BLaER1 treated with 17β-estradiol and CSF1 and Interleukin-3, amounts not matched to agents 10 nM and 100 nM (cell line): ENCODE measurements at regions not wholly inside any gene's neighbourhood (a gene's known extent, or its start where the extent isn't known, plus 50 kb on each side); places are given as distances from the start of the nearest gene placed in this dataset.

Source experiments
- H3K27ac ChIP-seq, 11 experiments: shearing (Covaris generic); formaldehyde crosslinking; 2 replicates each; pipeline ENCODE4 v1.8.1; 2022
- H3K27me3 ChIP-seq, 11 experiments: shearing (Covaris generic); formaldehyde crosslinking; 2 replicates each; pipeline ENCODE4 v1.8.1; 2022
- H3K36me3 ChIP-seq, 11 experiments: shearing (Covaris generic); formaldehyde crosslinking; 2 replicates each; pipeline ENCODE4 v1.8.1; 2022
- H3K4me1 ChIP-seq, 10 experiments: shearing (Covaris generic); formaldehyde crosslinking; 2 replicates each; pipeline ENCODE4 v1.8.1; 2022
- H3K4me2 ChIP-seq, 11 experiments: shearing (Covaris generic); formaldehyde crosslinking; 2 replicates each; pipeline ENCODE4 v1.8.1; 2022
- H3K4me3 ChIP-seq, 10 experiments: shearing (Covaris generic); formaldehyde crosslinking; 2 replicates each; pipeline ENCODE4 v1.8.1; 2022
- H3K9ac ChIP-seq, 11 experiments: shearing (Covaris generic); formaldehyde crosslinking; 2 replicates each; pipeline ENCODE4 v1.8.1; 2022
- H3K9me3 ChIP-seq, 11 experiments: shearing (Covaris generic); formaldehyde crosslinking; replicated peaks in 1 of 11; 2 replicates each; pipeline ENCODE4 v1.8.1; 2022
- H4K20me1 ChIP-seq, 11 experiments: shearing (Covaris generic); formaldehyde crosslinking; 2 replicates each; pipeline ENCODE4 v1.8.1; 2022
- Cebpa-rat ChIP-seq, 11 experiments: shearing (Covaris generic); IDR thresholded peaks; 2 replicates each; pipeline ENCODE4 v1.8.1; 2022

- no peak for TF ChIP-seq Cebpa-rat (IDR thresholded peaks at IDR 0.05)
- Histone ChIP-seq H3K9ac (no peak overlapping the region), H3K4me2 (no peak overlapping the region), H3K4me1 (no peaks in the 10 kb centered on the region), H3K27ac (no peak overlapping the region), H3K4me3 (no peak overlapping the region), H3K27me3 (no peaks in the 10 kb centered on the region), H4K20me1 (no peaks in the 10 kb centered on the region), H3K9me3 (no peaks in the 10 kb centered on the region), H3K36me3 (no peaks in the 10 kb centered on the region)
Measured at GRCh38 chr15:92266796-92267685, 126.6 kb upstream of the ST8SIA2 start.

- no peak overlapping the region for H3K9ac ChIP-seq
- H3K4me1 ChIP-seq, result no peaks in the 10 kb centered on the region
- no peaks in the 10 kb centered on the region for H3K36me3 ChIP-seq
- H3K27me3 ChIP-seq, result no peaks in the 10 kb centered on the region
- no peaks in the 10 kb centered on the region for H3K9me3 ChIP-seq
- no peak for TF ChIP-seq Cebpa-rat (IDR thresholded peaks at IDR 0.05)
- H4K20me1 ChIP-seq, result no peaks in the 10 kb centered on the region
- H3K4me2 ChIP-seq, result no peak overlapping the region
- H3K4me3 ChIP-seq, result no peak overlapping the region
- no peak overlapping the region for H3K27ac ChIP-seq
Measured at GRCh38 chr15:92268900-92269299, 124.8 kb upstream of the ST8SIA2 start.

DNA sequence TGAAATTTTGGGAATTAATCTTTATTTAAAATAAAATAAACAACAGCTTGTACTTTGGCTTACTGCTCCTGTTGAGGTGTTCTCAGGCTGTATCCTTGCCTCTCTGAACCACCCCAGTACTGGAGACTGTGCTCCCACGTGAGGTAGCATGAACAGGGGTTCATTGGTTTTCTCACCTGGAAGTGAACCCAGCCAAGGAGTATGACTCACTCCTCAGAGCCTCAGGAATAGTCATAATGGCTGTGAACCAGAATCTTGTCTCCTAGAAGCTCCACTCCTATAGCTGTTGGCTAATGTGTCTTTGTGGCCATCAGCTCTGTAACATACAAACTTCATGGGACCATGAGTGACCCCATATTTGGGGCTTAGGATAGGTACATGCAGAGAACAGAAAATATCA, 122.5 kb upstream of the ST8SIA2 start:
- H3K27ac ChIP-seq, result no peak overlapping the region
- H3K9me3 ChIP-seq, result no peaks in the 10 kb centered on the region
- no peak overlapping the region for H3K4me2 ChIP-seq
- H3K4me3 ChIP-seq, result no peak overlapping the region
- TF ChIP-seq Cebpa-rat (IDR thresholded peaks at IDR 0.05), result no peak
- H3K9ac ChIP-seq, result no peak overlapping the region
- H3K36me3 ChIP-seq, result no peaks in the 10 kb centered on the region
- no peaks in the 10 kb centered on the region for H4K20me1 ChIP-seq
- H3K27me3 ChIP-seq, result no peaks in the 10 kb centered on the region
- H3K4me1 ChIP-seq, result no peaks in the 10 kb centered on the region

DNA sequence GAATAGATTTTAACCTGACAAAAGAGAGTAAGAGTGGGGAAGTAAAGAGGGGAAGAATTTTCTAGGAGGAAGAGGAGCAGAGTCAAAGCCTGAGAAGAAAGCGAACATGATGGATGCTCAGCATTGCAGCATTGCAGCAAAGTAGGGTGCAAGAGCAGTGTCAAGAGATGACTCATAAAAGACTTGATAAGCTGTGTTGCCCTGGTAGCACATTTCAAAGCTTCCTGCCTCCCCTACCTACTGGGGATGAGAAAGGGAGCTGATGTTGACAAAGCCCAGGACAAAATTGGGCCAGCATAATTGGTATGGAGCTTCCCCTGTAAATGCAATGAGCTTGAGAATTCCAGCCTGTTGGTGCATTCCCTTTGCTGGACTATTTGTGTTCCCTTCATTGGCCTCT, 121.6 kb upstream of the ST8SIA2 start:
- no peaks in the 10 kb centered on the region for H3K27me3 ChIP-seq
- H3K27ac ChIP-seq, result no peak overlapping the region
- H3K4me2 ChIP-seq, result no peak overlapping the region
- no peak for TF ChIP-seq Cebpa-rat (IDR thresholded peaks at IDR 0.05)
- H3K36me3 ChIP-seq, result no peaks in the 10 kb centered on the region
- no peak overlapping the region for H3K9ac ChIP-seq
- no peak overlapping the region for H3K4me3 ChIP-seq
- H3K4me1 ChIP-seq, result no peaks in the 10 kb centered on the region
- H4K20me1 ChIP-seq, result no peaks in the 10 kb centered on the region
- H3K9me3 ChIP-seq, result no peaks in the 10 kb centered on the region

GRCh38 chr15:92273286-92273685, 120.4 kb upstream of the ST8SIA2 start:
- H3K9me3 ChIP-seq, result no peaks in the 10 kb centered on the region
- no peaks in the 10 kb centered on the region for H3K27me3 ChIP-seq
- H3K4me3 ChIP-seq, result no peak overlapping the region
- no peak overlapping the region for H3K4me2 ChIP-seq
- H4K20me1 ChIP-seq, result no peaks in the 10 kb centered on the region
- no peak overlapping the region for H3K27ac ChIP-seq
- no peak overlapping the region for H3K9ac ChIP-seq
- H3K36me3 ChIP-seq, result no peaks in the 10 kb centered on the region
- TF ChIP-seq Cebpa-rat (IDR thresholded peaks at IDR 0.05), result no peak
- H3K4me1 ChIP-seq, result no peaks in the 10 kb centered on the region

GRCh38 chr15:92273723-92274122, 120.0 kb upstream of the ST8SIA2 start:
- no peak overlapping the region for H3K27ac ChIP-seq
- H3K36me3 ChIP-seq, result no peaks in the 10 kb centered on the region
- TF ChIP-seq Cebpa-rat (IDR thresholded peaks at IDR 0.05), result no peak
- no peaks in the 10 kb centered on the region for H3K27me3 ChIP-seq
- H3K4me3 ChIP-seq, result no peak overlapping the region
- no peaks in the 10 kb centered on the region for H4K20me1 ChIP-seq
- no peaks in the 10 kb centered on the region for H3K4me1 ChIP-seq
- H3K4me2 ChIP-seq, result no peak overlapping the region
- H3K9ac ChIP-seq, result no peak overlapping the region
- H3K9me3 ChIP-seq, result no peaks in the 10 kb centered on the region

- H3K4me2 ChIP-seq, result no peak overlapping the region
- H3K9me3 ChIP-seq, result no peaks in the 10 kb centered on the region
- H3K27me3 ChIP-seq, result no peaks in the 10 kb centered on the region
- H3K4me3 ChIP-seq, result no peak overlapping the region
- H3K36me3 ChIP-seq, result no peaks in the 10 kb centered on the region
- H3K9ac ChIP-seq, result no peak overlapping the region
- no peaks in the 10 kb centered on the region for H4K20me1 ChIP-seq
- H3K4me1 ChIP-seq, result no peaks in the 10 kb centered on the region
- TF ChIP-seq Cebpa-rat (IDR thresholded peaks at IDR 0.05), result no peak
- H3K27ac ChIP-seq, result no peak overlapping the region
Measured at GRCh38 chr15:92277776-92278175, 115.9 kb upstream of the ST8SIA2 start.

- no peaks in the 10 kb centered on the region for H3K36me3 ChIP-seq
- peaks cover 0 to 10% (median 7%) of the 10 kb centered on the region in 10 experiments; a peak in 14 of 20 replicates for H3K4me1 ChIP-seq
- H3K4me2 ChIP-seq, result no peak overlapping the region
- no peaks in the 10 kb centered on the region for H3K9me3 ChIP-seq
- H3K9ac ChIP-seq, result no peak overlapping the region
- H3K27me3 ChIP-seq, result no peaks in the 10 kb centered on the region
- H3K27ac ChIP-seq, result no peak overlapping the region
- no peaks in the 10 kb centered on the region for H4K20me1 ChIP-seq
- no peak for TF ChIP-seq Cebpa-rat (IDR thresholded peaks at IDR 0.05)
- no peak overlapping the region for H3K4me3 ChIP-seq
Measured at GRCh38 chr15:92283813-92284212, 109.9 kb upstream of the ST8SIA2 start.

DNA sequence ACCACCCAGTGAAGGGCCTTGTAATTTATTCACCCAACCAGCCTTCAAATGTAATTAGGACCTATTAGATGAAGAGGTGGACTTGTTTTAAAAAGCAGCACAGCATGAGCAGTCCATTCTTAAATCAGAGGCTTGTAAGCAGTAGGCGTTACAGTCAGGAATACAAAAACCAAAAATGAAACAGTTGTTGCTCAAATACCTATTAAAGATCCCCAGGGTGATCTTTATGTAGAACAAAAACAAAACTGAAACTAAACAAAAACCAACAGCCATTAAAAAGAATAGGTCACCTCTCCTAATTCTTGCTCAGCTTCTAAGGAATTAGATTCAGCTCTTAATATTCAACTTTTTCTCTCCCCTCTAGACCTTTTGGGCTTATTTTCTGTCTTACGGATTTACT, 104.9 kb upstream of the ST8SIA2 start:
- no peak for TF ChIP-seq Cebpa-rat (IDR thresholded peaks at IDR 0.05)
- H4K20me1 ChIP-seq, result no peaks in the 10 kb centered on the region
- H3K27me3 ChIP-seq, result no peaks in the 10 kb centered on the region
- H3K4me3 ChIP-seq, result no peak overlapping the region
- peaks cover 0 to 17% (median 12%) of the 10 kb centered on the region in 10 experiments; a peak in 15 of 20 replicates for H3K4me1 ChIP-seq
- peak overlapping the region in 9 of 11 experiments; percentile 2 to 56 (median 50); a peak in 16 of 22 replicates for H3K4me2 ChIP-seq
- H3K27ac ChIP-seq, result no peak overlapping the region
- no peaks in the 10 kb centered on the region for H3K36me3 ChIP-seq
- H3K9me3 ChIP-seq, result no peaks in the 10 kb centered on the region
- H3K9ac ChIP-seq, result no peak overlapping the region

- no peaks in the 10 kb centered on the region for H3K27me3 ChIP-seq
- TF ChIP-seq Cebpa-rat (IDR thresholded peaks at IDR 0.05), result no peak
- H3K9me3 ChIP-seq, result no peaks in the 10 kb centered on the region
- no peaks in the 10 kb centered on the region for H3K36me3 ChIP-seq
- H3K4me2 ChIP-seq, result no peak overlapping the region
- H4K20me1 ChIP-seq, result no peaks in the 10 kb centered on the region
- H3K9ac ChIP-seq, result no peak overlapping the region
- H3K4me1 ChIP-seq, result peaks cover 0 to 17% (median 12%) of the 10 kb centered on the region in 10 experiments; a peak in 15 of 20 replicates
- H3K27ac ChIP-seq, result no peak overlapping the region
- H3K4me3 ChIP-seq, result no peak overlapping the region
Measured at GRCh38 chr15:92289733-92290132, 103.9 kb upstream of the ST8SIA2 start.
